ENCODE measurements at regions not wholly inside any gene's neighbourhood (a gene's known extent, or its start where the extent isn't known, plus 50 kb on each side); places are given as distances from the start of the nearest gene placed in this dataset.

GRCh38 chr1:96971849-96972602 lies 250.4 kb downstream of the PTBP2 start:
- Histone ChIP-seq H3K4me2 (no peak overlapping the region), H3K4me1 (no peaks in the 10 kb centered on the region), H4K20me1 (no peaks in the 10 kb centered on the region), H3K27ac (no peak overlapping the region), H3K4me3 (no peak overlapping the region), H3K27me3 (no peaks in the 10 kb centered on the region), H3K9ac (no peak overlapping the region), H3K9me3 (replicated peaks in 1 of 11) (no peaks in the 10 kb centered on the region), H3K36me3 (no peaks in the 10 kb centered on the region)
- TF ChIP-seq Cebpa-rat (IDR thresholded peaks at IDR 0.05), result no peak

GRCh38 chr1:96973605-96974004 lies 252.0 kb downstream of the PTBP2 start:
- no peaks in the 10 kb centered on the region for H3K36me3 ChIP-seq
- H3K4me1 ChIP-seq, result no peaks in the 10 kb centered on the region
- H3K27me3 ChIP-seq, result no peaks in the 10 kb centered on the region
- no peak overlapping the region for H3K4me2 ChIP-seq
- no peak overlapping the region for H3K27ac ChIP-seq
- H3K9ac ChIP-seq, result no peak overlapping the region
- H3K9me3 ChIP-seq (replicated peaks in 1 of 11), result no peaks in the 10 kb centered on the region
- no peaks in the 10 kb centered on the region for H4K20me1 ChIP-seq
- no peak overlapping the region for H3K4me3 ChIP-seq
- no peak for TF ChIP-seq Cebpa-rat (IDR thresholded peaks at IDR 0.05)

GRCh38 chr1:96978444-96978843 lies 256.9 kb downstream of the PTBP2 start:
- no peak overlapping the region for H3K9ac ChIP-seq
- H3K9me3 ChIP-seq (replicated peaks in 1 of 11), result no peaks in the 10 kb centered on the region
- H3K27me3 ChIP-seq, result no peaks in the 10 kb centered on the region
- H3K4me3 ChIP-seq, result no peak overlapping the region
- no peaks in the 10 kb centered on the region for H3K36me3 ChIP-seq
- no peak for TF ChIP-seq Cebpa-rat (IDR thresholded peaks at IDR 0.05)
- H4K20me1 ChIP-seq, result no peaks in the 10 kb centered on the region
- no peak overlapping the region for H3K27ac ChIP-seq
- H3K4me1 ChIP-seq, result no peaks in the 10 kb centered on the region
- H3K4me2 ChIP-seq, result no peak overlapping the region

GRCh38 chr1:96978901-96979300 lies 257.3 kb downstream of the PTBP2 start:
- H3K4me3 ChIP-seq, result no peak overlapping the region
- H3K9me3 ChIP-seq (replicated peaks in 1 of 11), result no peaks in the 10 kb centered on the region
- H3K36me3 ChIP-seq, result no peaks in the 10 kb centered on the region
- H3K4me2 ChIP-seq, result no peak overlapping the region
- no peak for TF ChIP-seq Cebpa-rat (IDR thresholded peaks at IDR 0.05)
- no peaks in the 10 kb centered on the region for H4K20me1 ChIP-seq
- no peaks in the 10 kb centered on the region for H3K27me3 ChIP-seq
- no peak overlapping the region for H3K9ac ChIP-seq
- no peak overlapping the region for H3K27ac ChIP-seq
- H3K4me1 ChIP-seq, result no peaks in the 10 kb centered on the region

GRCh38 chr1:96979304-96980268 lies 258.0 kb downstream of the PTBP2 start:
- no peak overlapping the region for H3K4me2 ChIP-seq
- H4K20me1 ChIP-seq, result no peaks in the 10 kb centered on the region
- no peak overlapping the region for H3K9ac ChIP-seq
- no peak overlapping the region for H3K27ac ChIP-seq
- no peak for TF ChIP-seq Cebpa-rat (IDR thresholded peaks at IDR 0.05)
- H3K9me3 ChIP-seq (replicated peaks in 1 of 11), result no peaks in the 10 kb centered on the region
- H3K27me3 ChIP-seq, result no peaks in the 10 kb centered on the region
- no peaks in the 10 kb centered on the region for H3K36me3 ChIP-seq
- H3K4me3 ChIP-seq, result no peak overlapping the region
- no peaks in the 10 kb centered on the region for H3K4me1 ChIP-seq

GRCh38 chr1:96980448-96980847 lies 258.9 kb downstream of the PTBP2 start:
- no peaks in the 10 kb centered on the region for H3K4me1 ChIP-seq
- H3K36me3 ChIP-seq, result no peaks in the 10 kb centered on the region
- H4K20me1 ChIP-seq, result no peaks in the 10 kb centered on the region
- no peak overlapping the region for H3K4me3 ChIP-seq
- TF ChIP-seq Cebpa-rat (IDR thresholded peaks at IDR 0.05), result no peak
- no peak overlapping the region for H3K9ac ChIP-seq
- H3K9me3 ChIP-seq (replicated peaks in 1 of 11), result 0 out of 22 replicates have a peak, but pooled peaks cover 0 to 3% (median 0%) of the 10 kb centered on the region in 11 experiments
- no peak overlapping the region for H3K4me2 ChIP-seq
- H3K27ac ChIP-seq, result no peak overlapping the region
- H3K27me3 ChIP-seq, result no peaks in the 10 kb centered on the region

GRCh38 chr1:96981181-96981580 lies 259.6 kb downstream of the PTBP2 start:
- no peak overlapping the region for H3K4me3 ChIP-seq
- H3K9ac ChIP-seq, result no peak overlapping the region
- no peak for TF ChIP-seq Cebpa-rat (IDR thresholded peaks at IDR 0.05)
- no peaks in the 10 kb centered on the region for H3K27me3 ChIP-seq
- no peak overlapping the region for H3K4me2 ChIP-seq
- no peaks in the 10 kb centered on the region for H3K4me1 ChIP-seq
- no peak overlapping the region for H3K27ac ChIP-seq
- H3K36me3 ChIP-seq, result no peaks in the 10 kb centered on the region
- peaks cover 0 to 6% (median 0%) of the 10 kb centered on the region in 11 experiments; a peak in 1 of 22 replicates for H3K9me3 ChIP-seq (replicated peaks in 1 of 11)
- no peaks in the 10 kb centered on the region for H4K20me1 ChIP-seq

GRCh38 chr1:96982118-96982517 lies 260.5 kb downstream of the PTBP2 start:
- H3K4me2 ChIP-seq, result no peak overlapping the region
- H3K4me3 ChIP-seq, result no peak overlapping the region
- H3K9ac ChIP-seq, result no peak overlapping the region
- H3K9me3 ChIP-seq (replicated peaks in 1 of 11), result peaks cover 0 to 6% (median 0%) of the 10 kb centered on the region in 11 experiments; a peak in 1 of 22 replicates
- no peaks in the 10 kb centered on the region for H3K36me3 ChIP-seq
- no peaks in the 10 kb centered on the region for H4K20me1 ChIP-seq
- TF ChIP-seq Cebpa-rat (IDR thresholded peaks at IDR 0.05), result no peak
- no peak overlapping the region for H3K27ac ChIP-seq
- H3K27me3 ChIP-seq, result no peaks in the 10 kb centered on the region
- H3K4me1 ChIP-seq, result no peaks in the 10 kb centered on the region

- TF ChIP-seq Cebpa-rat (IDR thresholded peaks at IDR 0.05), result no peak
- no peak overlapping the region for H3K4me2 ChIP-seq
- no peaks in the 10 kb centered on the region for H3K36me3 ChIP-seq
- no peaks in the 10 kb centered on the region for H3K27me3 ChIP-seq
- H4K20me1 ChIP-seq, result no peaks in the 10 kb centered on the region
- H3K9me3 ChIP-seq (replicated peaks in 1 of 11), result peaks cover 0 to 6% (median 0%) of the 10 kb centered on the region in 11 experiments; a peak in 1 of 22 replicates
- no peak overlapping the region for H3K9ac ChIP-seq
- no peak overlapping the region for H3K27ac ChIP-seq
- H3K4me1 ChIP-seq, result no peaks in the 10 kb centered on the region
- H3K4me3 ChIP-seq, result no peak overlapping the region
Observed at GRCh38 chr1:96983866-96984265, 262.3 kb downstream of the PTBP2 start.
